ENCODE measurements at regions not wholly inside any gene's neighbourhood (a gene's known extent, or its start where the extent isn't known, plus 50 kb on each side); places are given as distances from the start of the nearest gene placed in this dataset.

GRCh38 chr11:11171285-11171684 lies 181.8 kb downstream of the CSNK2A3 start:
- CTCF ChIA-PET = no interaction called here
- DNase-seq (ENCODE audit: extremely low spot score) = no peak
- POLR2A ChIA-PET = no interaction called here
- no peak for TF ChIP-seq FOXM1 (IDR thresholded peaks at IDR 0.05; ENCODE audit: borderline replicate concordance)
- TF ChIP-seq SUZ12 (IDR thresholded peaks at IDR 0.05) = no peak
- no peak for TF ChIP-seq TARDBP (IDR thresholded peaks at IDR 0.05)
- TF ChIP-seq FOXA1 (IDR thresholded peaks at IDR 0.05) = no peak
- no peak for TF ChIP-seq LEF1 (IDR thresholded peaks at IDR 0.05; ENCODE audit: borderline replicate concordance)
- TF ChIP-seq CTBP1 (IDR thresholded peaks at IDR 0.05; ENCODE audit: borderline replicate concordance) = no peak
- TF ChIP-seq SP1 (IDR thresholded peaks at IDR 0.05) = no peak
- no peak for TF ChIP-seq BHLHE40 (IDR thresholded peaks at IDR 0.05; ENCODE audit: borderline replicate concordance)
- TF ChIP-seq L3MBTL2 (conservative IDR thresholded peaks at IDR 0.05) = no peak
- no peak for TF ChIP-seq ELF4 (IDR thresholded peaks at IDR 0.05)
- TF ChIP-seq HDGF (IDR thresholded peaks at IDR 0.05; ENCODE audit: borderline replicate concordance) = no peak
- no peak for TF ChIP-seq FOXK2 (IDR thresholded peaks at IDR 0.05)

GRCh38 chr11:11170352-11171084 lies 182.5 kb downstream of the CSNK2A3 start:
- POLR2A ChIA-PET = no interaction called here
- TF ChIP-seq FOXK2 (IDR thresholded peaks at IDR 0.05) (no peak), HDGF (IDR thresholded peaks at IDR 0.05; ENCODE audit: borderline replicate concordance) (no peak), TARDBP (IDR thresholded peaks at IDR 0.05) (no peak), NFRKB (IDR thresholded peaks at IDR 0.05) (no peak), L3MBTL2 (conservative IDR thresholded peaks at IDR 0.05) (no peak), SP1 (IDR thresholded peaks at IDR 0.05) (no peak), FOXA1 (IDR thresholded peaks at IDR 0.05) (no peak), FOXM1 (IDR thresholded peaks at IDR 0.05; ENCODE audit: borderline replicate concordance) (no peak), ELF4 (IDR thresholded peaks at IDR 0.05) (no peak), BHLHE40 (IDR thresholded peaks at IDR 0.05; ENCODE audit: borderline replicate concordance) (no peak), CTBP1 (IDR thresholded peaks at IDR 0.05; ENCODE audit: borderline replicate concordance) (no peak), PKNOX1 (IDR thresholded peaks at IDR 0.05) (no peak), SUZ12 (IDR thresholded peaks at IDR 0.05) (no peak), ZNF384 (IDR thresholded peaks at IDR 0.05) (no peak), LEF1 (IDR thresholded peaks at IDR 0.05; ENCODE audit: borderline replicate concordance) (no peak), ARNT (IDR thresholded peaks at IDR 0.05) (no peak)
- no peak for DNase-seq (ENCODE audit: extremely low spot score)
- CTCF ChIA-PET = no interaction called here

GRCh38 chr11:11169715-11170351 lies 183.2 kb downstream of the CSNK2A3 start:
- TF ChIP-seq CTBP1 (IDR thresholded peaks at IDR 0.05; ENCODE audit: borderline replicate concordance) (no peak), L3MBTL2 (conservative IDR thresholded peaks at IDR 0.05) (no peak), FOXM1 (IDR thresholded peaks at IDR 0.05; ENCODE audit: borderline replicate concordance) (no peak), HDGF (IDR thresholded peaks at IDR 0.05; ENCODE audit: borderline replicate concordance) (no peak), LEF1 (IDR thresholded peaks at IDR 0.05; ENCODE audit: borderline replicate concordance) (no peak), NFRKB (IDR thresholded peaks at IDR 0.05) (no peak), BHLHE40 (IDR thresholded peaks at IDR 0.05; ENCODE audit: borderline replicate concordance) (no peak), PKNOX1 (IDR thresholded peaks at IDR 0.05) (no peak)
- DNase-seq (ENCODE audit: extremely low spot score) = no peak
- CTCF ChIA-PET = no interaction called here
- POLR2A ChIA-PET = no interaction called here

GRCh38 chr11:11167806-11168205 lies 185.2 kb downstream of the CSNK2A3 start:
- TF ChIP-seq LEF1 (IDR thresholded peaks at IDR 0.05; ENCODE audit: borderline replicate concordance) (no peak), ARNT (IDR thresholded peaks at IDR 0.05) (no peak), CTBP1 (IDR thresholded peaks at IDR 0.05; ENCODE audit: borderline replicate concordance) (no peak), PKNOX1 (IDR thresholded peaks at IDR 0.05) (no peak), ELF4 (IDR thresholded peaks at IDR 0.05) (no peak), ZNF384 (IDR thresholded peaks at IDR 0.05) (no peak), SUZ12 (IDR thresholded peaks at IDR 0.05) (no peak), TARDBP (IDR thresholded peaks at IDR 0.05) (no peak)
- DNase-seq (ENCODE audit: extremely low spot score) = no peak
- ChIA-PET CTCF (interaction anchor here (0.6 kb wide), 1 partner anchor 510 kb away, joined by 3 read pairs; no protein-coding TSS in a partner anchor), POLR2A (no interaction called here)

GRCh38 chr11:11164334-11164690 lies 188.7 kb downstream of the CSNK2A3 start:
- no peak for TF ChIP-seq BHLHE40 (IDR thresholded peaks at IDR 0.05; ENCODE audit: borderline replicate concordance)
- no peak for TF ChIP-seq TARDBP (IDR thresholded peaks at IDR 0.05)
- no peak for TF ChIP-seq HDGF (IDR thresholded peaks at IDR 0.05; ENCODE audit: borderline replicate concordance)
- TF ChIP-seq CTBP1 (IDR thresholded peaks at IDR 0.05; ENCODE audit: borderline replicate concordance) = no peak
- TF ChIP-seq FOXA1 (IDR thresholded peaks at IDR 0.05) = no peak
- ChIA-PET POLR2A (no interaction called here), CTCF (no interaction called here)
- DNase-seq (ENCODE audit: extremely low spot score) = no peak

GRCh38 chr11:11163669-11164333 lies 189.2 kb downstream of the CSNK2A3 start:
- DNase-seq (ENCODE audit: extremely low spot score) = no peak
- ChIA-PET POLR2A (no interaction called here), CTCF (interaction anchor here (0.8 kb wide), 1 partner anchor 24 kb away, joined by 4 read pairs; no protein-coding TSS in a partner anchor)
- TF ChIP-seq NFRKB (IDR thresholded peaks at IDR 0.05) (no peak), FOXA1 (IDR thresholded peaks at IDR 0.05) (no peak), ELF4 (IDR thresholded peaks at IDR 0.05) (no peak), LEF1 (IDR thresholded peaks at IDR 0.05; ENCODE audit: borderline replicate concordance) (no peak), BHLHE40 (IDR thresholded peaks at IDR 0.05; ENCODE audit: borderline replicate concordance) (no peak), PKNOX1 (IDR thresholded peaks at IDR 0.05) (no peak), FOXK2 (IDR thresholded peaks at IDR 0.05) (no peak), HDGF (IDR thresholded peaks at IDR 0.05; ENCODE audit: borderline replicate concordance) (no peak), SP1 (IDR thresholded peaks at IDR 0.05) (no peak), FOXM1 (IDR thresholded peaks at IDR 0.05; ENCODE audit: borderline replicate concordance) (no peak), TARDBP (IDR thresholded peaks at IDR 0.05) (no peak), CTBP1 (IDR thresholded peaks at IDR 0.05; ENCODE audit: borderline replicate concordance) (no peak), ARNT (IDR thresholded peaks at IDR 0.05) (no peak), L3MBTL2 (conservative IDR thresholded peaks at IDR 0.05) (no peak), ZNF384 (IDR thresholded peaks at IDR 0.05) (no peak), SUZ12 (IDR thresholded peaks at IDR 0.05) (no peak)
